HG03521 (cell line): ENCODE measurements at regions not wholly inside any gene's neighbourhood (a gene's known extent, or its start where the extent isn't known, plus 50 kb on each side); places are given as distances from the start of the nearest gene placed in this dataset.

ENCODE experiments used
- ATAC-seq: cut with Tn5 transposase; IDR thresholded peaks from one replicate; pipeline ENCODE4 v1.9.1; 2021; ENCODE audit warnings: mild to moderate bottlenecking, moderate library complexity; ENCODE audit not compliant: unreplicated experiment

DNA sequence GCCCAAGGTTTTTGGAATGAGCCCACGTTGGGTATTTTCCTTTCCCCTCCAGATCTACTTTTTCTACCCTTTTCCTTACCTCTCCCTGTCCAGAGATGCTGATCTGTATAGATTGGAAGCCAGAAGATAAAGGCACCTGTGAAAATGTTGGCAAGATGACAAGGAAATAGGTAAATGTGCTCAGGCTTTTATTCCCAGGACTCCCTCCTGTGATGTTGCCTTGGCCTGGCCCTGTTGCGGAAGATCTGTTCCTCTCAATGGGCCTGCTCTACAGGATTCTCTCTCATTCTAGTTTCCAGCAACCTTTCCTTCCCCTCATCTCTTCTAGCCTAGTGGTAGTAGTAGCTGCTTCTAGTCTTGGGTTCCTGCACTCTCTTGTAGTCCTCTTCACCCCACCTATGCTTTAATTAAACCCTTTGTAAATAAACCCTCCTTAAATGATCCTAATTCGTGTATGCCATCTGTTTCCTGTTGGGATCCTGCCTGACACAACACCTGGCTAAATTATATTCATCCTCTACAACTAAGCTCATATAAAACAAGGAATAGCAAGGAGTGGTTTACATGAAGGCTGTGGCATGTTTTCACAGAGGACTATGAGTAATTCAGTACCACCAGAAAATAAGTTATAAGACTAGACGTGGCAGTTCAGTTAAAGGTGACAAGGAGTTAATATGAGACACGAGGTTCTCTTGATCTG is 95.7 kb upstream of the MAOA start:
- no peak for ATAC-seq

DNA sequence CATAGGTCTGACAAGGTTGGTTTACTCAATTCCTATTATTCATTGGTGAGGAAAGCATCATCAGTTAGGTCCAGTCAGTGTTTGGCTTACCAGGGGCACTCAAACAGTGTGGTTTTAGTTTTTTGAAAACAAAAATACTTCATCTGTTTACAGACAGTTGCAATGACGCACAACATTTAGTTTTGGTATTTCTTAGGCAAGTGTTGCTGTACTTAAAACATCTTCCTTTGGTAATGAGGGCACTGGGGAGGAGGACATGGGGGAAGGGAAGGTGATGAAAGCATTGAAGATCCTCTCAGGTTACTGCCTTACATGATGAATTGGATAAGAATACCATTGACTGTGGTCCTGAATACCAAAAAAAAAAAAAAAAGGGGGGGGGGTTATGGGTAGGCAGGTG is 93.7 kb upstream of the MAOA start:
- no peak for ATAC-seq

DNA sequence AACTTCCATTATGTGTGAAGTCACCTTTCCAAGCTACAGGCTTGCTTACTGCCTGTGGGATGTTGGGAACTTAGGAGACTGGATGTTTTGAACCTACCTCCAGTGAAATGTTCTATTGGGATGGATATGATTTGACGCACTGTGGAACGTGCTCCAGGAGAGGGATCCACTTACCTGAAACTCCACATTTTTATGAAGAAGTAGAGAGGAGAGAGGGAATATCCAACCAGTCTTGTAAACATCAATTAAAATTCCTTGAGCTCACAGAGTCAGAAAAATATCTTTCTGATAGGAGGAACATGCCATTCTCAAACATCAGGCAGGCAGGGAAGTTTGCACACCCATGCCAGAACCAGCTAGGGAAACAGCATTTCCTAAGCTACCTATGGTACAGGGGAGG is 91.1 kb upstream of the MAOA start:
- ATAC-seq, result no peak

DNA sequence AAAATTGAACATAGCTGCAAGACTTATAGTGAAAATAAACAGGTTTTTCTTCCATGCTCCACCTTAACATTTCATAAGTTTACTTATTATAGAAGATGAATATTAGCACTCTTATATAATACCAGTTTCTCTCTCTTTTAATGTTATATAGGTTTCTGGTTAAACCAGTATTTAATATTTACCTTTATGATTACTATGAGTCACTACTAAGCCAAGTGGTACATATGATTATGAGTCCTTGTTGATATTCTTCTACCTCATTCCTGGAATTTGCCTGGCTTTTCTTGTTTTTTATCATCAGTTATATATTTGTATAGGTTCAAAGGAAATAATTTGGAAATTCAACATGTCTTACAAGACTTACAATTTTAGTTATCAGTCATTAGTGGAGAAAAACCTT is 89.9 kb upstream of the MAOA start:
- no peak for ATAC-seq

DNA sequence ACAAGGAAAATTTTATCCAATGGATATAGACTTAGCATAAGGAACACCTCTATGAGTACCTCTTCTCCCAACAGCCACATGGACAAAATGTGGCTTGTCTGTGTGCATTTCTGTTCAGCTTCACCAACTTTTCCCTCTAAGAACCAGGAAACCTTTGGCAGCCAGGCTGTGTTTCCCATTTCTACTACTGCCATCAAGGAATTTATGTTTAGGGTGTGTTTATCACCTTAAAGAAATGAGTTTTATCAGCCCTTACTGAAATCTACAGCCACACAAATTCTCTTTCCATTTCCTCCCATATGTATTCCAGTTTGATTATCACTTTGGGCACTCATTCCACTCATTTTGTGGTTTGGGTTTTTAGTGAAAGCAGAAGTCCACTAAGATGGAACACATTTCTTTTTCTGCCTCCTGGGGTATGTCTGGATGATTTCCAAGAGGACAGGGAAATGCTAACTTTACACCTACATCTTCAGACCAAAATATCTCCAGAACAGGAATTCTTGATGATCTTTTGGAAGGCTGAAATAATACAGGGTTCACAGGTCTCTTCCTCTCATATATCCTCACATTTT is 82.6 kb upstream of the MAOA start:
- ATAC-seq, result no peak

DNA sequence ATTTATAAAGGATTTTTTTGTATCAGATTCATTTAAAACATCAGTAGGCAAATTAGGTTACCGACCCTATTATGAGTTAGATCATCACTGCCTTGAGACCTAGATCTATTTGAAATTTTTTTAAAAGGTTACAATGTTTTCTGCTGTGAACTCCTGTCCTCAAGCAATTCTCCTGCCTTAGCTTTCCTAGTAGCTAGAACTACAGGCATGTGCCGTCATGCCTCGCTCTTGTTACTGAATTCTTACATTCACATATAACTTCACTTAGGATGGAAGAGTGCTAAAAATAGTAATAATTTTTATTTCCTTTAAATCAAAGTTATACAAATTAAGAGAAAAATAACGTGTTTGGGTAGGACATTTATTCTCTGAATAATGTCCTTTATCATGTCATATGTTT is 75.5 kb upstream of the MAOA start:
- ATAC-seq, result no peak

DNA sequence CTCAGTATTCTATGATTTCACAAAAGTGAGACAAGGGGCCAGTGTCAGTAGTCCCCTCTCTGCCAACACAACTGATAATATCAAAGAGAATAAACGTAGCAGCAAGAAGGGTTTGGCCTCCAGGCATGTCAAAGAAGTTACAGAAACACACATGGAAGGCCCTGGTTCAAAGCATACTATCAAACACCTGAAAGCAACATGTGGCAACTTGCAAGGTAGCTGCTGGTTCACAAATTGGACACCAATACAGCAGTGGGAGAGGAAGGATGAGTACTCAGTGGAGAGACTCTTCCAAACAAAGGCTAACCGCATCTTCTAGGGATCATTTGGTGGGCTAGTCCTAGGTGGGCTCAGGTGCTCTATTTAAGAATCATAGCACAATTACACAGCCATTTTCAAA is 74.9 kb upstream of the MAOA start:
- ATAC-seq, result no peak

DNA sequence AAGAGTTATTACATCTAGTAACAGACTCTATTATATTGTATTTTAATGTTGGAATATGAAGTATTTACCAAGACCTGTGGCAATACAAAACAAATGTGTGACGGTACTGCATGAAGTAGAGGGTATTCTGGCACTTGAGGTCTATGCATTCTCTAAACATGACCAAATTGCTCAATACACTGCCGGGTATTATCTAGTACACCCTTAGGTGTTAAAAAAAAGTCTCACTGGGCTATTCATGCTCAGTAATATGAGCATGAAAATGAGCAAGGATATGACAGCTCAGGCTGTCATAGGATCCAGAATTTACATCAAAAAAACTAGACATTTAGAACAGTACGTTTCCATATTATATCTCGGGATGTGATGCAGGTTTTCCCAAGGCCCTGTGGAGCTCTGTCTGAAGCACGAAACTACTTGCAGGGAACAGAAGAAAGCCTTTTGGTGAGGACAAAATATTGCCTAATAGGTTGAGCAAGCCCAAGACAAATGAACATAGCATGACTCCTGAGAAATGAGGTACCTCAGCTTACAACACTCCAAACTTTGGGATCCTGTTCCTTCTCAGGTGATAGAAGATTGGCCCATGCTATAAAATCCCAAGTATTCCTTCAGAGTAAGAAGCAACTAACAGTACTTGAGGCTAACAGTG is 74.1 kb upstream of the MAOA start:
- no peak for ATAC-seq

DNA sequence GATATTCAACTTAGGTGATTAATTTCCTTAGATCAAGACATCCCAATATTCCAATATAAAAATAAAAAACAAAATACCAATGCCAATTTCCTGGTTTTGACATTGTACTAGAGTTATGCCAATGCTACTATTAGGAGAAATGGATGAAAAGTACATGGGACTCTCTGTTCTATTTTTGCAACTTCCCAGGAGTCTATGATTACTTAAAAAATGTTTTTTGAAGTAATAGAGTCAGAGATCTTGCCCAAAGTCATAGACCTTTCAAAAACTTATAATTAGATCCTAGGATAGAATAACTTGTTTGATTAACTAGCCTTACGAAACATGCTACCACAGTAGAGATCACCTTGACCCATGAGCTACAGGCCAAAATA is 73.6 kb upstream of the MAOA start:
- ATAC-seq, result no peak

DNA sequence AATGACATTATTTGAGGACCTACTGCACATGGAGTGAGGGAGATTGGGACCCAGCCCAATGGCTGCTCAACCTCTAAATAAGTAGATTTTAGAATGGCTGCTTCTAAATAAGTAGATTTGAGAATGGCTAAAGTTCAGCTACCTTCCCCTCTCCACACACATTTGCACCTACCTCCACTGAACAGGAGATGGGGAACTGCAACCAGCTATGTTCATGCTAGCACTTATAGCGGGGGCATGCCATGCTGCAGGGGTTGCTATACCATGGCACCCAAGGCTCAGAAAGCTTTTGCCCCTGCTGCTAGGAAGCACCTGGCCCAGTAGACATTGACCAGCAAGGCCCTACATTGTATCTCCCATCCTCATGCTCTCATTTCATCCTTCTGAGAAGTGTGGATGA is 70.2 kb upstream of the MAOA start:
- no peak for ATAC-seq

DNA sequence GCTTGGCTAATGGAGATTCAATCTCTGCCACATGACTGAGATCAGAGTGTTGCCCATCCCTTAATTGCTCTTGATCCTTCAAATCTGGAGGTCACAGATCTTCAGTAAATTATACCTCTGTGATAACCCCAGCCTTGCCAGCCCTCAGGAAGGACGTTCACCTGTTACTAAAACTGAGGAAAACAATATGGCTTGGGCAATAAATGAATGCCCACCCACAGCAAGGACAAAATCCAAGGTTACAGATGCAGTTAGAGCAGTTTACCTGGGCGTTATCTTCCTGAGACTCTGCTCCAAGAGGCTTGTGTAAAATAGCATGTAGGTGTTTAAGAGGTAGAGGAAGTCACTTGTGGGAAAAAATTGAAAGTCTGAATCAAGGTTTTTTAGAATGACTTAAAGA is 69.3 kb upstream of the MAOA start:
- ATAC-seq, result no peak

DNA sequence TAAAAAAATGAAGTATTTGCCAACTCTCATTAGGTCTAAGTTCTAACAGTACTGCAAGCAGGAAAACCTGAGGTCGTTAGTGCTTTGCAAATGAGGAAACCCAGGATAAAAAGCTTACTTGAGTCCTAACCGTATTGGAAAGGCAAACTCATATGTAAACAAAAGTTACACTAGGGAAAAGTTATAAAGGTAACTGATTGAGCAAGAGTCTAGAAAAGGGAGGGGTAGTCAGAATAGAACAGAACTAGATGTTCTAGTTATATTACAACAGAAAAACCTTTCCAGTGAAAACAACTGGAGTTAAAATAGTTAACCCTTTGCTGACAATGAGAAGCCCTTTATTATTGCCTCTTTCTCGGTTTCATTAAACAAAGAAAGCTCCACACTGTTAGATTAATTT is 66.4 kb upstream of the MAOA start:
- no peak for ATAC-seq

DNA sequence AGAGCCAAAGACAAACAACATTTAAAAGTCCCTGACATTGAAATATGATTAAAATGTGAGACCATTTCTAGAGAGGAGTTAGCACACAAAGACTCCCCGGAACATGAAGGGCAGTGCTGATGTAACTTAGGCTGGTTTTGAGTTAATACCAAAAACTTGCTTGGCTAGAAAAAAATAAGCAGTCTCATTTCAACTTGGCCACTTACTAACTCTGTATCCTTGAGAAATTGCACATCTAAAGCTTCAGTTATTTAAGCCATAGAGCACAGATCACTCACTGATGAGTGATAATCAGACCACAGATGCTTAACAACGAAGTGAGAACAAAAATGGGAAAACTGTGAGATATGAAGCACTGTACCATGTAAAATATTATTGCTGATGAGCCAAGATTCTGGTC is 65.9 kb upstream of the MAOA start:
- no peak for ATAC-seq

DNA sequence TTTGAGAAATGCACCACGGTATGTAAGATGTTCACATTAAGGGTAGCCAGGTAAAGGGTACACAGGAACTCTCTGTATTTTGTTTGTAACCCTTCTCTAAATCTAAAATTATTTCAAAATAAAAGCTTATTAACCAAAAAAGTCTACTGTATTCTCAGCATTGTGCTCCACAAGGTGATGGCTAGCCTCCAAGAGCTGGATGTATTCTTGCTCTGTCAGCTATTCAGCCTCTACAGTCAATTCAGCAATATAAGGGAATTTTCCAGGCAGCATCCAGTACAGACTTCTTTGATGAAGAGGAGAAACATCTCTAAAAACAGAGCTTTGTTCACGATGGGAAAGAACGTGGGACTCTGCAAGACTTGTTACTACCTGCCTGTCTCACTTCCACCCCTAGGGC is 63.5 kb upstream of the MAOA start:
- no peak for ATAC-seq

DNA sequence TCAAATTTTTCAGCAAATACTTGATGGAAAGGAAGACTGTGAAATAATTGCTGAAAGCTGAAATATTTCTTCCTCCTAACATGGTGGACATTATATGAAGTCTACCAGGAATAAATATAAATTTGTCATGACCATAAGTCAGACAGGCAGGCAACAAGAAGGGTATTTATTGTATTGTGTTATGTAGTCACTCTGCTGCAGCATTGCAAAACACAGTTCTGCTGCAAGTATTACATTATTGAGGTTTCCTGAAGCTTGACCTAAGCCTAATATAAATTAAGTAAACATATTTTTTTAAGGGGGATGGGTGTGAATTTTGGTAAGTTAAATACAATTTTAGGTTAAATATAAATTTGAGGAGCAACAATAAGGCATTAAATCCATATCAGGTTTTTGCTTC is 60.2 kb upstream of the MAOA start:
- no peak for ATAC-seq

DNA sequence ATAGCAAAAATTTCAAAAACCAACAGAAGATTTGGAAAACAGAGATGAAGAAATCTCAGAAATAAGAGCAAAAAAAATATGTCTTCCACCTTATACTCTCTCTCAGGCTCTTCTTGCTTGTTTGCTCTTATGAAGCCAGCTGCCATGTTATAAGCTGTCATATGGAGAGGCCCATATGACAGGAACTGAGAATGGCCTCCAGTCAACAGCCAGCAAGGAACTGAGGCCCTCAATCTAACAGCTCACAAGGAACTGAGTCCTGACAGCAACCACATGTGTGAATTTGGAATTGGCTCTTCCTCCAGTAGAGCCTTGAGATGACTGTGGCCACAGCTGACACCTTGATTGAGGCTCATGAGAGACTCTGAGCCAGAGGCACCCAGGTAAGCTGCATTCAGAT is 51.3 kb upstream of the MAOA start:
- no peak for ATAC-seq

DNA sequence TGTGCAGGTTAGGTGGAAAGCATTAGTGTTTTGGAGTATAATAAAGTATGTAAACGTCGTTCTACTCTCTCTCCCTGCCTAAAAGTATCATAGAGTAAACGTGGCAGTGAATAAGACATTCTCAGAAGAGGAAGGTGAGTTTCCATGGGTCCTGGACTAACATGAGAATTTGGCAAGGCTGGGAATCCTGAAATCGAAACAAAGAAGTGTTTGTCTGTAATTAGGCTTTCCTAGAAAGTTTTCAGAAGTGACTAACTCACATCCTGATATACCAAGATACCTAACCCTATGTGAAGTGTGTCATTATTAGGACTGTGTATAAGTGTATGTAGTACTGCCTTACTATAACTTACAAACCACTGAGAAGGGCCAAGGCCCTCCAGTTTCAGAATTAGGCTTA is 50.7 kb upstream of the MAOA start:
- ATAC-seq, result no peak
